ENCODE measurements at regions not wholly inside any gene's neighbourhood (a gene's known extent, or its start where the extent isn't known, plus 50 kb on each side); places are given as distances from the start of the nearest gene placed in this dataset.
A peak's percentile ranks its signal among the peaks of the same experiment; 100 is the strongest.
"Not testable (repeated sequence)": the region's sequence is repeated elsewhere in the genome, so short reads cannot be mapped to it uniquely, and the experiment has no call there.

- DNase-seq (ENCODE audit: low read depth): no peak
These were observed 56.0 kb upstream of the MID1 start for GRCh38 chrX:10676235-10676957.

DNA sequence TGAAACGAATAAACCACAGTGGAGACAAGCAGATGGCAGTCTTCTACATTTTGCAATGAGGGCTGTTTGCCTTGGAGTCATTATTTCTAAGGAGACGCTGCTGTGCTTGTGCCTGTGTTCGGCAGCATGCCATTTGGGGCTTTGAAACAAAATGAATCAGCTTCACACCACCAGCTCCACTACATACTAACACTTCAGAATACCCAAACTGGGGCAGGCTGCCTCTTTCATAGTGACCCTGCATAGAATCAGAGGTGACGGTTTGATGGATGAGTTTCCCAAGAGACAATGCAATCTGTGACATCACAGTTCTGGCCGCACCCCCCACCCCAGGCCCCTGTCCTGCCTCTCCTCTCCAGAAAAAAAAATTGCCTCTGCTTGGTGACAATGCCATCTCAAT is 57.1 kb upstream of the MID1 start:
- DNase-seq (ENCODE audit: low read depth): no peak

DNA sequence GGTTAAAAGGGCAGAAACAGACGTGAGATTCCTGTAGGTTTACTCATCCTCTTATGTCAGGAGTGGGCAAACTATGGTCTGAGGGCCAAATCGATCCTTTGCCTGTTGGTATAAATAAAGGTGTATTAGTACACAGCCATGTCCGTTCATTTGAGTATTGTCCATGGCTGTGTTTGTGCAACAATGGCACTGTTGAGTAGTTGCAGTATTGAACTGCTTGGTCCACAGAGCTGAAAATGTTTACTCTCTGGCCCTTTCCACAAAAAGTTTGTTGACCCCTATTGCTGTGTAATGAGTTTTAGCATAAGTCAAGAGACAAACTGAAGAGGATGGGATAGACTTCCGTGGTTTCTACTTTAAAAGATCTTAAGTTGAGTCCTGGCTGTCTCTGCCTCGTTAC is 59.0 kb upstream of the MID1 start:
- no peak for DNase-seq (ENCODE audit: low read depth)

DNA sequence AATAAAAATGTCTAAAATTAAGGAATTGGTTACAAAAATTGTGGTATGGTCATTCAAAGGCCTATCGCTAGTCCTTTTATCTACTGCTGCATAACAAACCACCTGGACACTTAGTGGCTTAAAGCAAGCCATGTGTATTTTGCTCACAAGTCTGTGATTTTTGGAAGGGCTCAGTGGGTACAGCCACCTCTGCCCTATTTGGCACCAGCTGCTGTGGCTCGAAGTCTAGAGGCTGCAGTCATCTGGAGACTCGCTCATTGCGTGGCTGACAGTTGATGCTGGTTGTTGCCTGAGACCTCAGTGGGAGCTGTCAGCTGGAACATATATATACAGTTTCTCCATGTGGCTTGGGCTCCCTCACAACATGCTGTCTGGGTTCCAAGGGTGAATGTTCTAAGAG is 60.8 kb upstream of the MID1 start:
- DNase-seq (ENCODE audit: low read depth): no peak

GRCh38 chrX:10683631-10684030 is 63.2 kb upstream of the MID1 start:
- DNase-seq (ENCODE audit: low read depth): not testable (repeated sequence)

DNA sequence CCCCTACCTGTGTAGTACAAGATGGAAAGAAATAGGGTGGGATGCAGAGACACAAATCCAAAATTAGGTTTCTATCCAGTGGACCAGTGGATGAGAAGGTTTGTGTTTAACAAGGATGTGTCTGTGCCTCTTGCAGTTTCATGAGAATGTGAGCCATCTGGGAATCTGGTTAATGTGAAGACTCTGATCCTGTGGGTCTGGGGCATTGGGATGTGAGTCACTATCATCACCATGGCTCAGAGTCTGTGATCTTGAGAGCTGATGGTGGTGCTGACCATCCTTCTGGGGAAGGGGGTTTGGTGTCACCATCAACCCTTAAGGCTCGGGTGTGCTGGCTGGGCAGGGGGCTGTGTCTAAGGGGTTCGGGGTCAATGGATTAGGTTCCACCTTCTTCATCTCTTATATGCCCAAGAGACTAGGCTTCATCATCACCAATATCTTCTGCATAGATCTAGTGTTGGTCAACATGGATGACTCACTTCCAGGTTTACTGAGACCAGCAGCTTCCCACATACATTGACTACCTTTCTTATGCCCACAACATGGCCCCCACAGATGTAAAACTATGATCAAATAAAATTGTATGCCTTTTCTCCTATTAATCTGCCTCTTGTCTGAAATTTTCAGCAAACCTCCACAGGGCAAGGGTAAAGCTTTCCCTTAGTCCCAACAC is 65.7 kb upstream of the MID1 start:
- DNase-seq (ENCODE audit: low read depth): no peak

DNA sequence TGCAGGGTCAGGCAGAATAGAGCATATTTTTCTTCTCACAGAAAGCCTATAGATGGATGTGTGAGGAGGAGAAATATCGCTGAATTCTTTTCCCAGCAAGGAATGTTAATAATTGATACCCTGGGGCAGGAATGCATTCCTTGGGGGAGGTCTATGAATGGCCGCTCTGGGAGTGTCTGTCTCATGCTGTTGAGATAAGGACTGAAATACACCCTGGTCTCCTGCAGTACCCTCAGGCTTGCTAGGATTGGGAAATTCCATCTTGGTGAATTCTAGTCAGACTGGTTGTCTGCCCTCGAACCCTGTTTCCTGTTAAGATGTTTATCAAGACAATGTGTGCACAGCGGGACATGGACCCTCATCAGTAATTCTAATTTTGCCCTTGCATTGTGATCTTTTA is 71.4 kb upstream of the MID1 start:
- DNase-seq (ENCODE audit: low read depth): not testable (repeated sequence)

- no peak for DNase-seq (ENCODE audit: low read depth)
These were observed 77.4 kb upstream of the MID1 start for GRCh38 chrX:10697616-10698317.

GRCh38 chrX:10698318-10698640 is 77.9 kb upstream of the MID1 start:
- DNase-seq (ENCODE audit: low read depth): no peak

DNA sequence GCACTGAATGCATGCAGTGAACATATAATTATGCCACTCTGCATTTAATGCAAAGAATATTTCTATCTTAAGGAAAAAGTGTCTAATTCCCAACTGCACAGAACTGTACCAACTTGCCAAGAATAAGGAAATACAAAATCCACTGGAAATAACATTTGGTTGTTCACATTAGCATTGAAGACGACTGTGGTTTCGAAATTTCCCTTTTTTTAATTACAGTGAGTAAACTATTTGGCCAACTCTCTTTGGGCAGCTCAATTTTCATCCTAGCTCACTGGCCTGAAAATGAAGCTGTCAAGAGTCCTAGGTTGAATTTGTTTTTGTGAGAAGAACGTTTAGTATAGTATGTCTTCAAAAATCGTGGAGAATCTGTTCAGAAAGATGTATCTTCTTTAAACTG is 81.6 kb upstream of the MID1 start:
- no peak for DNase-seq (ENCODE audit: low read depth)

GRCh38 chrX:10706342-10706741 is 86.0 kb upstream of the MID1 start:
- DNase-seq (ENCODE audit: low read depth): not testable (repeated sequence)

- DNase-seq (ENCODE audit: low read depth): no peak
These were observed 87.4 kb upstream of the MID1 start for GRCh38 chrX:10707773-10708172.

DNA sequence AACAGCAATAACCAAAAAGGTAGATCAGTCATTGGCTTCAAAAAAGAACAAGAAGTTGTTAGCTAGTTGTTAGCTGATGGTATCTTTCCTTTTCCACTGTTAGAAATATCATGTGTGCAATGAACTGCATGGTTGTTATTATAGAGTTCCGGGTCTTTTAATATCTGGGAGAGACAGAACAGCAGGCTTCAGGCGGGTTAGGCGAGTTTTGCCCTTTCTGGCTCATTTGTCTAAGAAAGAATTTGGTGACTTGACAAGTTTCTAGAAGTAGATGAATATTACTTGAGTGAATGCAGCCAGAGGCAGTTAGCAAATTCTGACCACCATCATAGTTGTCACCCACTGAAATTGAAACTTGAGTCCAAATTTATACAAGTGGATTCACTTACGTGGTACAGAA is 88.9 kb upstream of the MID1 start:
- no peak for DNase-seq (ENCODE audit: low read depth)

DNA sequence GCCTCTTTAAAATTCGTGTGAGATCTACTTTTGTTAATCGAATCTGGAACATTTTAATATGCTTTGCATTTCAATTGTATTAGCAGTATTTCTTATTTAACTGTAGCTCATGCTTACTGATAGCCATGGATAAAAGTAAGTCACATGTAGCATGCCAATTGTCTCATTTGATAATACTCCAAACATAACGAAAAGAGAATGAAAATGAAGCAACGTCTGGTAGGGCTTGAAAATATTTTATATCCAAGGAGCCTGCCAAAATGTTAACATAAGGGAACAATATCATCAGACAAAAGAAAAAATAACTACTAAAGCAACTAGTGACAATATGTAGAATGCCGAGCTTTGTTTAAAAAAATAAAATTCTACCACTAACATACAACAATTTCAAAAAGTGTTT is 94.1 kb upstream of the MID1 start:
- no peak for DNase-seq (ENCODE audit: low read depth)

GRCh38 chrX:10722851-10723250 is 102.5 kb upstream of the MID1 start:
- DNase-seq (ENCODE audit: low read depth): peak; percentile 10

- DNase-seq (ENCODE audit: low read depth): no peak
These were observed 104.7 kb upstream of the MID1 start for GRCh38 chrX:10725071-10725470.

- no peak for DNase-seq (ENCODE audit: low read depth)
These were observed 106.3 kb upstream of the MID1 start for GRCh38 chrX:10726647-10727046.

DNA sequence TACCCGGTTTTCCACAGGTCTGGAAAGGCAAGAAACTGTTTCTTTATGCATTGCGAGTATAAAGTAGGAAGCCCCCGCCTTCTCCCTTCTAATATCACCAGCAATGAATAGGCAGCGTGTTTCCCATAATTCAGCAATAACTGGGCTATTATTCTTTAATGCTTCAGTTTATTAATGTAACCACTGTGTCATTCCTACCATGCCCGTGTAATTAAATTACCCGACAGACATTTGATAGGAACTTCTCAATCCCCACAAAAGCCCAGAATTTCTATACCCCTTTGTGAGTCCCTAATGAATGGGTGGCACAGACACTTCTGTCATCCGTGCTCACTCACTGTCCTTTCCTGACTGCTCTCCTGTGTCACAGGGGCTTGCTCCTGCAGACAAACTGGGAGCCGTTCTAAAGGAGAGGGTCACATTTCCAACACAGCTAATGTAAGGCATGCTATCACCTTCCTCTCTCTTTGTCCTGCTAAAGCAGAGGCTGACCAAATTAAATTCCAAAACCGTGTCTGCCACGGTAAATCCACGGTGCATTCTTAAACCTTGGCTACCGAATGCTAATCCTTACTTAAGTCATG is 108.5 kb upstream of the MID1 start:
- no peak for DNase-seq (ENCODE audit: low read depth)

DNA sequence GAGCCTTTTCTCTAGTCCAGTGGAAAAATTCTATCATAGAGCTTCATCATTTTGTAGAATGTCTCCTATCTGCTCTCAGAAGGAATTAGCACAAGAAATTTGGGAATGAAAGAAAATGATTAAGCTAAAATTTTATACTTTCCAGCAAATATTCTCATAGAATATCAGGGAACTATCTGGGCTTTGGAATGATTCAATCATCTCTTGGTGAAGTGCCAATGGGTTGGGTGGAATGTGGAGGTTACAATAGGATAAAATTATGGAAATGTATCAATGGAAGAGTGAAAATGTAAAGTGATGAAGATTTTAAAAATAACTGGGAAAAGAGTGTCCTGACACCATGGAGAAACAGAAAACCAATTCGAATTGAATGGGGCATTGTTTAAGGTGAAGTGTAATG is 119.0 kb upstream of the MID1 start:
- no peak for DNase-seq (ENCODE audit: low read depth)

DNA sequence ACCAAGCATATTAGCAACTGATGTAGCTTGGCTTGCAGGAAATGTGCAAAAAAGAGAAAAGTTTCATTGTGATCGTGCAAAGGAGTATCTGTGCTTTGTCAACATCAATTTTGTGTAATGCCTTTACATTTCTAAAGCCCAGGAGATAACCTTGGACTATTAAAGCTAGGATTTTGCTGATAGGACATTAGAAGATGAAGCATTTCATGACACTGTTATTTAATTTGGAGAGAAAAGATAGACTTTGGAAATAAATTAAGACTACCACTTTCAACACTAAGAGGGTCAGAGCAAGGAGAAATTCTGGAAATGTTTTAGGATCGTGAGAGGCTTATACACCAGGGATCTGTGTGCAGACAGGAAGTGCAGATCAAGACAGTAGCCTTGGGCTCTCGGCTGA is 120.6 kb upstream of the MID1 start:
- no peak for DNase-seq (ENCODE audit: low read depth)

DNA sequence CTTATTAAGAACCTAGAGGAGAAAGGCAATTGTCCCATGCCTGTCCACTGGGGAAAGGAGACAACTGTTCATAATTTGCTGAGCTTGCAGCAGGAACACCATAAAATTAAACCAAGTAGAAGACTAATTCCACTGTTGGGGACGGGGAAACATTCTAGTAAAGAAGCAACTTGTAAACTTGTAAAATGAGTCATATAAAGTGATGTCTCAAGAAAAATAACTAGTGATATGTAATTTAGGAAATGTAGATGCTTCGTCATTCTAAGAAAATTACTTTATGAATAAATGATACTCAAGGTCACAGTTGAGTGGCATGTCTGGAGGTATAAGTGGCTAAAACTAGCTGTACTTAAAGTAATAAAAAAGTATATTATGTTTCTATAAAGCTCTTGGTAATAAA is 121.2 kb upstream of the MID1 start:
- DNase-seq (ENCODE audit: low read depth): no peak

- no peak for DNase-seq (ENCODE audit: low read depth)
These were observed 123.1 kb upstream of the MID1 start for GRCh38 chrX:10743476-10743875.

- DNase-seq (ENCODE audit: low read depth): no peak
These were observed 123.6 kb upstream of the MID1 start for GRCh38 chrX:10744007-10744406.
